Tibial nerve (tissue), 4 donors: ENCODE measurements at regions not wholly inside any gene's neighbourhood (a gene's known extent, or its start where the extent isn't known, plus 50 kb on each side); places are given as distances from the start of the nearest gene placed in this dataset.

Source experiments
- EP300 ChIP-seq, 2 donors: sonication (generic); formaldehyde crosslinking; IDR thresholded peaks; one replicate each; pipeline ENCODE4 v1.6.1; 2017; ENCODE audit warnings: antibody characterized with exemption in 2 of 2, mild to moderate bottlenecking in 1 of 2
- POLR2A ChIP-seq, 2 donors: fragments of 450-650 bp; IDR thresholded peaks; one replicate each; pipeline ENCODE4 v1.6.1; 2017; ENCODE audit warnings: antibody characterized with exemption in 2 of 2, mild to moderate bottlenecking in 2 of 2, moderate library complexity in 2 of 2
- TF ChIP-seq, protein P1 (sequence below), 5 experiments: fragments of 200-600 bp in 3 of 5; fragments of 450-650 bp in 2 of 5; sonication (generic) in 3 of 5; IDR thresholded peaks; one replicate each; pipeline ENCODE4 v1.5.1; 2016 to 2019; ENCODE audit warnings: antibody characterized with exemption in 5 of 5, mild to moderate bottlenecking in 3 of 5, moderate library complexity in 2 of 5

DNA sequence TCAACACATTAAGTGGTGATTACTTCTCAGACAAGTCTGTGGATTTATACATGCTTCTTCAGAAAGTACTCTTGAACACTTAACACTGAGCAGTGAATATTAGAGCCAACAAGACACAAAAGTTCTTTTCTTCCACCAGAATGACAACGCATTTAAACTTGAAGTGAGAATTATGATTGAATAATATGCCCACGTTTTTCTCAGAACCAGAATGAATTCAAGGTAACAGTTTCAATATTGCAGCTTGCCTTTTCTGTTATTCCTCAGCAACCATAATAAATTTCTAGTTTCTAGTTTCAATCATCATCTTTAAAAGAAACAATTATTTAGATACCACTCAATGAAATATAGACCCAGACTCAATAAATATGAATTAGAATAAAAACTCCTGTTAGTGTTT, 547.0 kb downstream of the NUP35 start:
- TF ChIP-seq EP300 (IDR thresholded peaks at IDR 0.05) (no peak), POLR2A (IDR thresholded peaks at IDR 0.05) (no peak)
- TF ChIP-seq, protein P1, sequence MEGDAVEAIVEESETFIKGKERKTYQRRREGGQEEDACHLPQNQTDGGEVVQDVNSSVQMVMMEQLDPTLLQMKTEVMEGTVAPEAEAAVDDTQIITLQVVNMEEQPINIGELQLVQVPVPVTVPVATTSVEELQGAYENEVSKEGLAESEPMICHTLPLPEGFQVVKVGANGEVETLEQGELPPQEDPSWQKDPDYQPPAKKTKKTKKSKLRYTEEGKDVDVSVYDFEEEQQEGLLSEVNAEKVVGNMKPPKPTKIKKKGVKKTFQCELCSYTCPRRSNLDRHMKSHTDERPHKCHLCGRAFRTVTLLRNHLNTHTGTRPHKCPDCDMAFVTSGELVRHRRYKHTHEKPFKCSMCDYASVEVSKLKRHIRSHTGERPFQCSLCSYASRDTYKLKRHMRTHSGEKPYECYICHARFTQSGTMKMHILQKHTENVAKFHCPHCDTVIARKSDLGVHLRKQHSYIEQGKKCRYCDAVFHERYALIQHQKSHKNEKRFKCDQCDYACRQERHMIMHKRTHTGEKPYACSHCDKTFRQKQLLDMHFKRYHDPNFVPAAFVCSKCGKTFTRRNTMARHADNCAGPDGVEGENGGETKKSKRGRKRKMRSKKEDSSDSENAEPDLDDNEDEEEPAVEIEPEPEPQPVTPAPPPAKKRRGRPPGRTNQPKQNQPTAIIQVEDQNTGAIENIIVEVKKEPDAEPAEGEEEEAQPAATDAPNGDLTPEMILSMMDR (IDR thresholded peaks at IDR 0.05), result no peak
